Upper lobe of left lung (tissue), 6 donors: ENCODE measurements at regions not wholly inside any gene's neighbourhood (a gene's known extent, or its start where the extent isn't known, plus 50 kb on each side); places are given as distances from the start of the nearest gene placed in this dataset.

Experiments used
- ATAC-seq, 2 donors: fragments of 200-7000 bp; cut with Tn5 transposase; one replicate each; pipeline ENCODE4 v1.9.1; 2022; ENCODE audit warnings: mild to moderate bottlenecking in 2 of 2, moderate library complexity in 2 of 2; ENCODE audit not compliant: low FRiP score in 2 of 2
- DNase-seq, 2 donors: peaks; one replicate each; pipeline ENCODE4 v3.0.0-alpha.2; 2019 to 2020
- H3K27ac ChIP-seq, 4 donors: fragments of 200-600 bp; sonication (generic); one replicate each; pipeline ENCODE4 v1.5.1; 2016 to 2019
- H3K27me3 ChIP-seq, 4 donors: fragments of 200-600 bp; sonication (generic); one replicate each; pipeline ENCODE4 v1.5.1; 2017 to 2019
- H3K36me3 ChIP-seq, 4 donors: fragments of 200-600 bp; sonication (generic); one replicate each; pipeline ENCODE4 v1.5.1; 2016 to 2019
- H3K4me1 ChIP-seq, 4 donors: fragments of 200-600 bp; sonication (generic); one replicate each; pipeline ENCODE4 v1.5.1; 2018 to 2019
- H3K4me3 ChIP-seq, 4 donors: fragments of 200-600 bp; sonication (generic); one replicate each; pipeline ENCODE4 v1.5.1; 2017 to 2019; ENCODE audit warnings: mild to moderate bottlenecking in 2 of 4, moderate library complexity in 1 of 4
- H3K9me3 ChIP-seq, 4 donors: fragments of 200-600 bp; sonication (generic); one replicate each; pipeline ENCODE4 v1.5.1; 2018 to 2019
- CTCF ChIP-seq, 6 experiments: fragments of 450-650 bp in 4 of 6; fragments of 200-600 bp in 2 of 6; sonication (generic) in 2 of 6; IDR thresholded peaks; one replicate each; pipeline ENCODE4 v1.5.1; 2016 to 2019; ENCODE audit warnings: antibody characterized with exemption in 6 of 6
- EP300 ChIP-seq, 4 donors: sonication (generic); formaldehyde crosslinking; IDR thresholded peaks; one replicate each; pipeline ENCODE4 v1.5.1; 2017; ENCODE audit warnings: antibody characterized with exemption in 4 of 4, control low read depth in 2 of 4
- POLR2A ChIP-seq, 4 donors: fragments of 450-650 bp; IDR thresholded peaks; one replicate each; pipeline ENCODE4 v1.5.1; 2016 to 2017; ENCODE audit warnings: antibody characterized with exemption in 4 of 4, mild to moderate bottlenecking in 2 of 4
- POLR2AphosphoS5 ChIP-seq, 2 donors: sonication (generic); formaldehyde crosslinking; IDR thresholded peaks; one replicate each; pipeline ENCODE4 v1.5.1; 2017; ENCODE audit warnings: antibody characterized with exemption in 2 of 2
- WGBS, 2 donors: methylation state at CpG; one replicate each; pipeline ENCODE4 v1.1.5; 2017 to 2018; 5-methylcytosine and 5-hydroxymethylcytosine counted together
- donor health status: DM: no; HTN: no; CAD: no; lungs with moderate emphysema.
- donor health status: DM: no; HTN: yes; CAD: no; lungs with severe emphysema.

- 56 to 76% methylated on average over 5 of the region's 5 CpGs for WGBS, 2 donors
- ATAC-seq (no peak), DNase-seq (no peak)
- no peak overlapping the region for H3K4me3 ChIP-seq
- TF ChIP-seq EP300 (IDR thresholded peaks at IDR 0.05) (no peak), CTCF (IDR thresholded peaks at IDR 0.05) (no peak), POLR2AphosphoS5 (IDR thresholded peaks at IDR 0.05) (peak in 1 of 2 donors; percentile 25), POLR2A (IDR thresholded peaks at IDR 0.05) (no peak)
- H3K27me3 ChIP-seq: no peaks in the 10 kb centered on the region
- H3K9me3 ChIP-seq: no peaks in the 10 kb centered on the region
- H3K27ac ChIP-seq: no peak overlapping the region
- no peaks in the 10 kb centered on the region for H3K4me1 ChIP-seq
- no peaks in the 10 kb centered on the region for H3K36me3 ChIP-seq
These were observed 68.4 kb upstream of the MRPS6 start for GRCh38 chr21:34004974-34005373.

- Histone ChIP-seq H3K9me3 (no peaks in the 10 kb centered on the region), H3K27me3 (no peaks in the 10 kb centered on the region), H3K4me1 (no peaks in the 10 kb centered on the region), H3K36me3 (no peaks in the 10 kb centered on the region), H3K27ac (peak overlapping the region in 2 of 4 donors; percentile 3 to 26), H3K4me3 (no peak overlapping the region)
- TF ChIP-seq POLR2A (IDR thresholded peaks at IDR 0.05): no peak
- TF ChIP-seq CTCF (IDR thresholded peaks at IDR 0.05): no peak
- no peak for TF ChIP-seq EP300 (IDR thresholded peaks at IDR 0.05)
- TF ChIP-seq POLR2AphosphoS5 (IDR thresholded peaks at IDR 0.05): no peak
- 78 to 80% methylated on average over 7 of the region's 7 CpGs for WGBS, 2 donors
- no peak for DNase-seq
- peak; percentile 45 to 65 for ATAC-seq
These were observed 69.1 kb upstream of the MRPS6 start for GRCh38 chr21:34004013-34004938.

GRCh38 chr21:34003428-34003827 is 70.0 kb upstream of the MRPS6 start:
- Histone ChIP-seq H3K27ac (no peak overlapping the region), H3K36me3 (no peaks in the 10 kb centered on the region), H3K4me1 (no peaks in the 10 kb centered on the region), H3K27me3 (no peaks in the 10 kb centered on the region), H3K4me3 (no peak overlapping the region), H3K9me3 (no peaks in the 10 kb centered on the region)
- no peak for DNase-seq
- 90 to 100% methylated on average over 1 of the region's 1 CpG for WGBS, 2 donors
- no peak for TF ChIP-seq POLR2A (IDR thresholded peaks at IDR 0.05)
- no peak for TF ChIP-seq CTCF (IDR thresholded peaks at IDR 0.05)
- TF ChIP-seq EP300 (IDR thresholded peaks at IDR 0.05): no peak
- TF ChIP-seq POLR2AphosphoS5 (IDR thresholded peaks at IDR 0.05): no peak
- ATAC-seq: no peak

- Histone ChIP-seq H3K36me3 (no peaks in the 10 kb centered on the region), H3K4me3 (no peak overlapping the region), H3K9me3 (no peaks in the 10 kb centered on the region), H3K27me3 (no peaks in the 10 kb centered on the region), H3K4me1 (no peaks in the 10 kb centered on the region), H3K27ac (no peak overlapping the region)
- 93 to 100% methylated on average over 1 to 4 of the region's 4 CpGs for WGBS, 2 donors
- TF ChIP-seq POLR2AphosphoS5 (IDR thresholded peaks at IDR 0.05) (no peak), CTCF (IDR thresholded peaks at IDR 0.05) (no peak), POLR2A (IDR thresholded peaks at IDR 0.05) (no peak), EP300 (IDR thresholded peaks at IDR 0.05) (no peak)
- DNase-seq: no peak
- no peak for ATAC-seq
These were observed 73.0 kb upstream of the MRPS6 start for GRCh38 chr21:34000375-34000774.
